Embryonic facial prominence (tissue), 1 donor: ENCODE measurements at regions not wholly inside any gene's neighbourhood (a gene's known extent, or its start where the extent isn't known, plus 50 kb on each side); places are given as distances from the start of the nearest gene placed in this dataset.

ENCODE experiments used
- DNase-seq: peaks from one replicate; pipeline ENCODE4 v3.0.0-alpha.2; 2016; ENCODE audit errors: extremely low spot score

DNA sequence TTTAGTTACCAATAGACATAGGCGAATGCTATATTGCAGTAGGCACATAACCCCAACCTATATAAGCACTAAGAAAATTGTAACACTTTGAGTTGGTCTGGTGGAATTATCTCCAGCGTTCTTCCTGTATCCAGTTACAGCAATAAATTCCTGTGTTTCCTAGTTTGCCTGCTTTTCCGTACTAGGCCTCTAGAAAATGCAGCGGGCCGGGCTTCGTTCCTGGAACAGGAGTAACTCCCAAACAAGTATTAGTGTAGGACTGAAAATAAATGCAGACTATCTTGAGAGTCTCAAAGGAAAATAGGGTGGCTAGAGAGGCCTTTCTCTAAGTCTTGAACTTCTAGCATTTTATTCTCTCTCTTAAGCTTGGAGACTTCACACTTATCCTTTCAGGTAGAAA, 159.8 kb downstream of the OR13H1 start:
- DNase-seq = no peak

- DNase-seq = no peak
Measured at GRCh38 chrX:131704136-131704695, 160.3 kb downstream of the OR13H1 start.

DNA sequence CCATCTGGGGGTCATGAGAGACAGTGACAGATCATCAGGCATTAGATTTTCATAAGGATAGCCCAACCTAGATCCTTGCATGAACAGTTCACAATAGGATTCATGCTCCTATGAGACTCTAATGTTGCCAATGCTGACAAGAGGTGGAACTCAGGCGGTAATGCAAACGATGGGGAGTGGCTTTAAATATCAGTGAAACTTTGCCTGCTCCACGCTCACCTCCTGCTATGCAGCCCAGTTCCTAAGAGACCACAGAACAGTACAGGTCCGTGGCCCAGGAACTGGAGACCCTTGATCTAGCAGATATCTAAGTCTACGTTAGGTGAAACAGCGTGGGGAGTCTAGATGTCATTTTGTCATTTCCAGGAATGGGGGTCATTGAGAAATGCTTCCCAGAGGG, 165.7 kb downstream of the OR13H1 start:
- no peak for DNase-seq

DNA sequence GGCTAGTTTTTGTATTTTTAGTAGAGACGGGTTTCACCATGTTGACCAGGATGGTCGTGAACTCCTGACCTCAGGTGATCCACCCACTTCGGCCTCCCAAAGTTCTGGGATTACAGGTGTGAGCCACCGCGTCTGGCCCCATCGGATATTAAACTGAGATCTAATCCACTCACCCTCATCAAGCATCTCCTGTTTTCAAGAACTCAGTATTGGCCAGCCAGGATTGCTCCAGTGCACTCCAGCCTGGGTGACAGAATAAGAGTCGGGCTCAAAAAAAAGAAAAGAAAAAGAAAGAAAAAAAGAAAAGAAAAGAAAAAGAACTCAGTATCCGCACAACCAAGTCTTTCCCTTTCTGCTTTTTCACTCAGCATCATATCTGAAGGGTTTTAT, 167.6 kb downstream of the OR13H1 start:
- no peak for DNase-seq

DNA sequence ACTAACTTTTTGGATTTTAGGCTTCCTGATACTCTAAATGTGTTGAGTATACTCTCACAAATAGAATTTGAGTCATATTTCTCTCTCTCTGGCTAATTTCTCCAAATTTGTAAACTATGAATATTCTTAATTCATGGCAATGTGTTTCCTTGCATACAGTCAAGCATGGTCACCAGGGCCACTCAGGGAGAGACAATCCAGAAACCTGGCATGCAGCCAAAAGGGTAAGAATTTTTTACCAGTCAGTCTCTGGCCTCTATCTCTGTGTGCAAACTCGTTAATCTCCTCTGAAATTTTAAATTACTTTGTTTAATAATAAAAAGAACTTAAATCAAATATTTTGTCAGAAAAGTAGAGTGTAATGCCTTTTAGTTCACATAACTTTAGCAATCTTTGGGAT, 179.8 kb downstream of the OR13H1 start:
- no peak for DNase-seq

DNA sequence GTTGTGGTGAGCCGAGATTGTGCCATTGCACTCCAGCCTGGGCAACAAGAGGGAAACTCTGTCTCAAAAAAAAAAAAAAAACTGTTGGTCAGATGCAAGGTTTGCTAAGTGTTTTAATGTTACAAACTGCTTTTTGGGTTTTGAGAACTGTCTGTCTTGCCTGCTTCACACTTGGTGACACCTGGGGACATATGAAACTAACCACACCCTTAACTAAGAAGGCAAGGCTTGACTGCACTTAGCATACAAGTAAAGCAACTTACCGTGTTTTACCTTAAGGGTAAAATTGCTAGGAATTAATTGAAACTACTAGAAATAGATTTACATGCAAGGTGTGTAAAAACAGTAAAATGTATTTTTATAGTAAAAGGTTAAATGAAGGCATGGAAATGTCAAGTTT, 180.4 kb downstream of the OR13H1 start:
- no peak for DNase-seq

DNA sequence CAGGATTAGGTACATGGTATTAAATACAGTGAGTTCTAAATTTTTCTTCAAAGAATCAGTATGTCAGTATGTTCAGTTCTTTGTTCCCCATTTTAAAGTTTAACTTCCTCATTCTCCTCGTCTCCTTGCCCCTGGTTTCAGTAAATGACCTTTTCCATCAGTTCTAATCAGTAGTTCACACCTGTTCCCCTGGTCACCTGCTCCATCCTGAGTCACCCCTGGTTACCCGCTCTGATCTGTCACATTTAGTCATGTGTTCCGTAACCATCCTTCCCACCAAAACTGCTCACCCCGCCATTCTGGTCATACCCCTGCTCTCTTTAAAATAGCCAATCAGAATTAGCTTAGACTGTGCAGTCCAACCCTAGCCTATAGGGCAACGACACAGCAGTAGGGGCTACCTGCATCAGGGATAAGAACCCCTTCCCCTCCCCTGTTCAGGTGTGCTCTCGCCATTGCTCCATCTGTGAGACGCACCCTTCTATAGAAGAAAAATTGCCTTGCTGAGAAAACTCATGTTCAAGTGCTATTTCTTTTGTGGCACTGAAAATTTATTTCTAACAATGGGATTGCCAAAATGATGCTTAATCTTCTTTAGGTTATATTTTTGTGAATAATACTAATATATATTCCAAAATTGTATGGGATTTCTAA, 181.3 kb downstream of the OR13H1 start:
- no peak for DNase-seq

- DNase-seq = no peak
Measured at GRCh38 chrX:131727778-131728177, 183.9 kb downstream of the OR13H1 start.

GRCh38 chrX:131728295-131729145, 184.6 kb downstream of the OR13H1 start:
- DNase-seq = no peak

- no peak for DNase-seq
Measured at GRCh38 chrX:131729295-131729694, 185.4 kb downstream of the OR13H1 start.

DNA sequence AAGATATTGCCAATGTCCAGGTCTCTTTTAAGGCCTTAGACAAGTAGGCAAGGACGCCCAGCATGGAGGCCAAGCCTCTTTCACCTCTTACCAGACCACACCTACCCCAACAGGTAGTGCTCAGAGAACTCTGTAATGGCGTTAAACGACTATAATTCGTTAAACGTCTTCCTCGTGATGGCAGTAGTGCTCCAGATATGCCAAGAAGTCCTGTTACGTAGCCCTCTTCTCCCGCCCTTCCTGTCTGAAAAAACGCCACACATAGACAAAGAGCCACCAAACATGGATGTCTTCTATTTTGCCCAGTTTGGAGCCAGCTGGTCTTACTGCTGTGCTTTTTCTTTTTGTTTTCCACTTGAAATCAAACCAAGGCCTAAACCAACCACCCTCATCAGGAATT, 190.7 kb downstream of the OR13H1 start:
- DNase-seq = no peak

GRCh38 chrX:131735127-131735526, 191.3 kb downstream of the OR13H1 start:
- DNase-seq = no peak

GRCh38 chrX:131739823-131740222, 195.9 kb downstream of the OR13H1 start:
- DNase-seq = no peak

- no peak for DNase-seq
Measured at GRCh38 chrX:131741103-131741581, 197.3 kb downstream of the OR13H1 start.

DNA sequence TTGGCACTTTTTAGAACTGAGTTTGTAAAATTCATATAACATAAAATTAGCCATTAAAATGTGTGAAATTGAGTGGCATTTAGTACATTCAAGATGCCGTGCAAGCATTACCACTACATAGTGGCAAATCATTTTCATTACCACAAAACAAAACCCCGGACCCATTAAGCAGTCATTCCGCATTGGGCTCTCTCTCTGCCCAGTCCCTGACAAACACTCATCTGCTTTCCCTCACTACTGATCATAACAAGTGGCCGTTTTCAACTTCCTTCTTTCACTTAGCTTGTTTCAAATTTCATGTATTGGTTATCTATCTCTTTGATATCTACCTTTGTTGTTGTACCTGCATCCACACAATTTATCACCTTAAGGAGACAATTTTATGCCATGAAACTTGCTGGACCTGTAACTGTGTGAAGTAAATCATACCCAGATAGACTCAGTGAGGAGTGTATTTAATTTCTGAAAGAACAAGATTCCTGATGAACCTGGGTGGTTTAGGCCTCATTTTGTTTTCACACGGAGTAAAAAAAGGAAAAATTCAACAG, 202.1 kb downstream of the OR13H1 start:
- DNase-seq = no peak

DNA sequence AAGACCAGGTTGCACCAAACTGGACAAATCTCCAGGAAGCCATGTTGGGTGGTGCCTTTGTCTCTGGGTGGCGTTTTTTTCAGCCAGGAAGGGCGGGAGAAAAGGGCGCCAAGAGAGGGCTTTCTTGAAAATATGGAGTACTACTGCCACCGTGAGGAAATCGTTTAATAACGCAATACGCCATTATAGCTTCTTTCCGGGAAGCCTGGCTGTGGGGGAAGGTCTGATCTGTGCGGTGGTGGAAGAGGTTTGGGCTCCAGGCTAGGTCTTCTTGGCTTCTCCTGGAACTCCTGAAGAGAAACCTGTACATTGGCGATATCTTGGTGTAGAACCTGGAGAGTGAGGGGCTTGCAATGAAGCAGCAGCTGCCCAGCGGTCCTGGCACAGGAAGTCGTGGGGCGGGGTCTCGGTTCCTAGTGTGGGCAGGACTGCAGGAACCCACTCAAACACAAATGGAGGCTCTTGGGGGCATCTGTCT, 202.7 kb downstream of the OR13H1 start:
- DNase-seq = no peak

GRCh38 chrX:131747173-131747572, 203.3 kb downstream of the OR13H1 start:
- no peak for DNase-seq

DNA sequence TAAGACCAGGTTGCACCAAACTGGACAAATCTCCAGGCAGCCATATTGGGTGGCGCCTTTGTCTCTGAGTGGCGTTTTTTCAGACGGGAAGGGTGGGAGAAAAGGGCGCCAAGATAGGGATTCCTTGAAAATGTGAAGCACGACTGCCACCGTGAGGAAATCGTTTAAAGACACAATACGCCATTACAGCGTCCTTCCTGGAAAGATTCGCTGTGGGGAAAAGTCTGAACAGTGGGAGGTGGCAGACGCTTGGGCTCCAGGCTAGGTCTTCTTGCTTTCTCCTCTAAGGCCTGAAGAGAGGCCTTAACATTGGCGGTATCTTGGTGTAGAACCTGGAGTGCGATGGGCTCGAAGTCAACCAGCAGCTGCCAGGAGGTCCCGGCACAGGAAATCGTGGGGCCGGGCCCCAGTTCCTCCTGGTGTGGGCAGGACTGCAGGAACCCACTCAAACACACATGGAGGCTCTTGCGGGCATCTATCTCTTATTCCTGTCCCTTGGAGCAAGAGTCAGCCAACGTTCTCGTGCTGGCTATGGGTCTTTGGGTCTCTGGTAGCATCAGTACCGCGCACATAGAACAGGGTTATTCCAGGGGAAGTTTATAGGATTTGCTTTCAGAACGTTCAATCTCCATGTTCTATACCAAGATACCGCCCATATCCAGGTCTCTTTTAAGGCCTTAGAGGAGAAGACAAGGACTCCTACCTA, 208.8 kb downstream of the OR13H1 start:
- DNase-seq = no peak

DNA sequence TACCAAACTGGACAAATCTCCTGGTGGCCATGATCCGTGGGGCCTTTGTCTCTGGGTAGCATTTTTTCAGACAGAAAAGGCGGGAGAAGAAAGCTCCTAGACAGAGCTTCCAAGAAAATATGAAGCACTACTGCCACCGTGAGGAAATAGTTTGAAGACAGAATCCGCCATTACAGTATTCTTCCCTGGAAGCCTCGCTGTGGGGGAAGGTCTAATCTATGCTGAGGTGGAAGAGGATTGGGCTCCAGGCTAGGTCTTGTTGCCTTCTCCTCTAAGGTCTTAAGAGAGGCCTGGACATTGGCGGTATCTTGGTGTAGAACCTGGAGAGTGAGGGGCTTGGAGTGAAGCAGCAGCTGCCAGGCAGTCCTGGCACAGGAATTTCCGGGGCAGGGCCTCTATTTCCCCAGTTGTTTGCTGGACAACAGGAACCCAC, 218.9 kb downstream of the OR13H1 start:
- no peak for DNase-seq

DNA sequence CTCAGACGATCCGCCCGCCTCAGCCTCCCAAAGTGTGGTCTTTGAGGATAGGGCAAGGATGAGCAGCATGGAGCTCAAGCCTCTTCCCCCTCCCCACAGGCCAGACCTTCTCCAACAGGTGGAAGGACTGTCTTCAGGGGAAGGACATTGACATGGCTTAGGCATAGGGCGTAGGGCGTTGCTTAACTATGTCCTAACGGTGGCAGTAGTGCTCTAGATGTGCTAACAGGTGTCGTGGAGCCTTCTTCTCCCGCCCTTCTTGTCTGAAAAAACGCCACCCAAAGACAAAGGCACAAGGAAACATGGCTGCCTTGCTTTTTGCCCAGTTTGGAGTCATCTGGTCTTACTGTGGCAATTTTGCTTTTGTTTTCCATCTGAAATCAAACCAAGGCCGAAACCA, 219.8 kb downstream of the OR13H1 start:
- no peak for DNase-seq

- no peak for DNase-seq
Measured at GRCh38 chrX:131764216-131764615, 220.3 kb downstream of the OR13H1 start.
